GM12878 (cell line): ENCODE measurements at regions not wholly inside any gene's neighbourhood (a gene's known extent, or its start where the extent isn't known, plus 50 kb on each side); places are given as distances from the start of the nearest gene placed in this dataset.

Experiments used
- ATAC-seq: fragments of 200-7000 bp; cut with Tn5 transposase; 3 replicates; pipeline ENCODE4 v1.9.1; 2020; ENCODE audit warnings: mild to moderate bottlenecking, moderate library complexity
- BruUV-seq: library from RNA; stranded (reverse); fragments of 400-500 nt; replicated peaks from 2 replicates; lab custom pipeline; 2021; lab: Mats Ljungman, UMichigan
- CTCF ChIA-PET: fragments of 300-600 bp; sonication (Branson Sonifier 250); formaldehyde crosslinking; extraction: SDS; loops from one replicate; lab custom pipeline; 2021; ENCODE audit warnings: inconsistent platforms; lab: Yijun Ruan, JAX
- POLR2A ChIA-PET: fragments of 350-600 bp; formaldehyde crosslinking; extraction: SDS; loops from one replicate; lab custom pipeline; 2021; ENCODE audit warnings: inconsistent platforms; lab: Charles Lee
- RAD21 ChIA-PET: fragments of 300-600 bp; sonication (Branson Sonifier 250); formaldehyde crosslinking; loops from one replicate; lab custom pipeline; 2023; ENCODE audit warnings: antibody characterized with exemption; ENCODE audit not compliant: unreplicated experiment; lab: Charles Lee
- SMC1A ChIA-PET: fragments of 300-600 bp; sonication (Branson Sonifier 250); formaldehyde crosslinking; loops from one replicate; lab custom pipeline; 2023; ENCODE audit not compliant: unreplicated experiment, uncharacterized antibody; lab: Charles Lee
- DNase-seq: peaks from one replicate; pipeline ENCODE4 v3.0.0-alpha.2; 2011; ENCODE audit warnings: low read depth, low spot score
- FAIRE-seq: peaks from 3 replicates; lab custom pipeline; 2011; peaks lifted over from hg19 to GRCh38; lab: Jason Lieb, UNC
- H2AFZ ChIP-seq: 2 replicates; pipeline ENCODE4 v1.6.0; 2011; ENCODE audit warnings: low read depth, low read length, control low read depth; ENCODE audit not compliant: control insufficient read depth
- H3K27ac ChIP-seq: 2 replicates; pipeline ENCODE4 v1.5.1; 2011; ENCODE audit warnings: control low read depth; ENCODE audit not compliant: control insufficient read depth, insufficient read depth
- H3K27me3 ChIP-seq, 2 experiments: replicated peaks in 1 of 2; 2 replicates each; pipeline versions ENCODE4 v1.6.0 to v1.6.1; 2011; ENCODE audit warnings: low read length in 1 of 2; ENCODE audit not compliant: control insufficient read depth in 2 of 2, insufficient read depth in 2 of 2
- H3K36me3 ChIP-seq, 2 experiments: 2 replicates each; pipeline ENCODE4 v1.5.1; 2011; ENCODE audit warnings: low read length in 1 of 2; ENCODE audit not compliant: control insufficient read depth in 2 of 2, insufficient read depth in 2 of 2
- H3K4me1 ChIP-seq: 2 replicates; pipeline ENCODE4 v1.6.1; 2011; ENCODE audit warnings: mild to moderate bottlenecking, low read length, moderate library complexity, mixed read lengths; ENCODE audit not compliant: control insufficient read depth, insufficient read depth
- H3K4me2 ChIP-seq: 2 replicates; pipeline ENCODE4 v1.6.0; 2011; ENCODE audit warnings: control low read depth; ENCODE audit not compliant: control insufficient read depth, insufficient read depth
- H3K4me3 ChIP-seq: fragments of 200-600 bp; sonication (generic); 2 replicates; pipeline ENCODE4 v1.5.1; 2016
- H3K79me2 ChIP-seq: 2 replicates; pipeline ENCODE4 v1.6.0; 2011; ENCODE audit warnings: low read length; ENCODE audit not compliant: control insufficient read depth, insufficient read depth
- H3K9ac ChIP-seq: 2 replicates; pipeline ENCODE4 v1.8.0; 2011; ENCODE audit warnings: low read length, control low read depth, mixed read lengths; ENCODE audit not compliant: control insufficient read depth, insufficient read depth
- H3K9me3 ChIP-seq: replicated peaks from 3 replicates; pipeline ENCODE4 v1.5.1; 2011; ENCODE audit warnings: mild to moderate bottlenecking, low read length; ENCODE audit not compliant: control insufficient read depth, insufficient read depth
- H4K20me1 ChIP-seq: 2 replicates; pipeline ENCODE4 v1.6.0; 2011; ENCODE audit not compliant: control insufficient read depth, insufficient read depth
- BHLHE40 ChIP-seq, 2 experiments: fragments of 450-650 bp in 1 of 2; IDR thresholded peaks; 2 replicates each; pipeline ENCODE4 v1.6.1; 2011 to 2017; ENCODE audit warnings: low read depth in 2 of 2, borderline replicate concordance in 1 of 2, improper control_type of control experiment in 1 of 2, low read length in 1 of 2, mild to moderate bottlenecking in 1 of 2
- CHD1 ChIP-seq: IDR thresholded peaks from 2 replicates; pipeline ENCODE4 v1.6.1; 2012; ENCODE audit warnings: low read depth, low read length, improper control_type of control experiment
- E2F4 ChIP-seq: IDR thresholded peaks from 2 replicates; pipeline ENCODE4 v1.6.1; 2012; ENCODE audit warnings: low read depth, low read length, improper control_type of control experiment
- HDAC6 ChIP-seq: fragments of 200-600 bp; sonication (generic); IDR thresholded peaks from one replicate; pipeline ENCODE4 v1.8.0; 2017; ENCODE audit warnings: antibody characterized with exemption; ENCODE audit not compliant: unreplicated experiment
- IRF3 ChIP-seq: fragments of 450-650 bp; IDR thresholded peaks from 2 replicates; pipeline ENCODE4 v1.6.1; 2014; ENCODE audit warnings: mild to moderate bottlenecking
- MEF2B ChIP-seq: fragments of 450-650 bp; IDR thresholded peaks from 2 replicates; pipeline ENCODE4 v1.6.1; 2018; ENCODE audit warnings: mild to moderate bottlenecking, moderate library complexity; ENCODE audit not compliant: partially characterized antibody, poor library complexity, severe bottlenecking
- RELA ChIP-seq: fragments of 450-650 bp; IDR thresholded peaks from 2 replicates; pipeline ENCODE4 v1.8.0; 2014; ENCODE audit warnings: borderline replicate concordance; ENCODE audit not compliant: partially characterized antibody
- SPI1 ChIP-seq: IDR thresholded peaks from 2 replicates; pipeline ENCODE4 v1.6.1; 2011; ENCODE audit warnings: low read depth, mild to moderate bottlenecking, low read length, moderate library complexity, borderline replicate concordance; ENCODE audit not compliant: insufficient read depth
- TCF7 ChIP-seq: IDR thresholded peaks from 2 replicates; pipeline ENCODE4 v1.6.1; 2014; ENCODE audit warnings: antibody characterized with exemption, borderline replicate concordance
- USF2 ChIP-seq: IDR thresholded peaks from 2 replicates; pipeline ENCODE4 v1.6.1; 2011; ENCODE audit warnings: low read depth, low read length, improper control_type of control experiment, borderline replicate concordance
- ZBTB33 ChIP-seq: fragments of 450-650 bp; IDR thresholded peaks from 2 replicates; pipeline ENCODE4 v1.6.1; 2017; ENCODE audit warnings: mild to moderate bottlenecking
- ZBTB4 ChIP-seq: fragments of 450-650 bp; formaldehyde crosslinking; IDR thresholded peaks from 2 replicates; pipeline ENCODE4 v1.4.0; 2022; ENCODE audit warnings: mild to moderate bottlenecking, moderate library complexity
- WGBS: methylation state at CpG from one replicate; pipeline ENCODE4 v1.1.6; 2016; ENCODE audit warnings: low lambda C conversion rate; ENCODE audit not compliant: insufficient replicate concordance, insufficient coverage; ENCODE audit errors: missing lambda C conversion rate; 5-methylcytosine and 5-hydroxymethylcytosine counted together
- in situ Hi-C: fragments of 300-500 bp; cut with MboI; formaldehyde crosslinking; loops from 9 replicates; pipeline ENCODE4 v1.14.3; 2018; ENCODE audit warnings: mixed read lengths
- intact Hi-C: fragments of 100-400 bp; cut with micrococcal nuclease; formaldehyde crosslinking; loops from one replicate; pipeline ENCODE4 v1.14.2; 2022; ENCODE audit not compliant: unreplicated experiment

- DNase-seq (no peak), FAIRE-seq (no peak), ATAC-seq (no peak)
- Histone ChIP-seq H2AFZ (no peak overlapping the region), H4K20me1 (no peaks in the 10 kb centered on the region), H3K27me3 (no peaks in the 10 kb centered on the region; a peak in 1 of 4 replicates), H3K4me2 (no peak overlapping the region), H3K4me1 (no peaks in the 10 kb centered on the region), H3K79me2 (no peaks in the 10 kb centered on the region), H3K9me3 (no peaks in the 10 kb centered on the region), H3K4me3 (no peak overlapping the region), H3K27ac (no peak overlapping the region), H3K9ac (no peak overlapping the region), H3K36me3 (no peaks in the 10 kb centered on the region)
- ChIA-PET CTCF (no interaction called here), POLR2A (no interaction called here), SMC1A (no interaction called here), RAD21 (no interaction called here)
- 17% methylated on average over 9 of the region's 9 CpGs for WGBS
- no TSS peak for BruUV-seq
- TF ChIP-seq IRF3 (no peak), USF2 (no peak), HDAC6 (no peak), BHLHE40 (IDR thresholded peaks at IDR 0.05; ENCODE audit: borderline replicate concordance in 1 of 2, low read depth in 2 of 2, low read length in 1 of 2) (no peak), TCF7 (no peak), ZBTB33 (no peak), CHD1 (no peak), SPI1 (no peak), RELA (no peak), E2F4 (no peak), ZBTB4 (CRISPR knock-in tag) (no peak), MEF2B (no peak)
- intact Hi-C loops, result no loop called here
- in situ Hi-C loops, result no loop called here
These were observed 426.8 kb downstream of the SETD4 start for GRCh38 chr21:35633501-35633900.
